ENCODE measurements at regions not wholly inside any gene's neighbourhood (a gene's known extent, or its start where the extent isn't known, plus 50 kb on each side); places are given as distances from the start of the nearest gene placed in this dataset.
A peak's percentile ranks its signal among the peaks of the same experiment; 100 is the strongest.
"Not testable (repeated sequence)": the region's sequence is repeated elsewhere in the genome, so short reads cannot be mapped to it uniquely, and the experiment has no call there.

- ATAC-seq (no peak), DNase-seq (ENCODE audit: low spot score) (no peak)
- intact Hi-C loops (cut with DNase I), result no loop called here
These were observed 651.9 kb downstream of the DTWD2 start for GRCh38 chr5:118336468-118336867.

DNA sequence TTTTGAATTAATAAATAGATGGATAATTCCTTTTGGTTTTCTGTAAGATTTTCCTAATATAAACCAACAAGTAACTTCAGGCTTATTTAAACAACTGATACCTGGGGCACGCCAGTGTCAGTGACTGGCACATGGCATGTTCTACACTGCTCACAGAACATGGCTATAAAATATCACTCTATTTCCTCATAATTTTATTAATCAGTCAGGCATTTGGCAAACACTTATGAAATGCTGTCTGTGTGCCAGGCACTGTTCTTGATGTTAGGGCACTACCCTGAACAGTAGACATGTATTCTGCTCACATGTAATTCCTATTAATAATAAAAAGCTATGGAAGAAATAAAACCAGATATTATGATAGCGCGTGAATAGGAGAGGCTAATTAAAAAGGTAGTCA, 661.0 kb downstream of the DTWD2 start:
- no peak for DNase-seq (ENCODE audit: low spot score)
- no peak for ATAC-seq
- intact Hi-C loops (cut with DNase I), result no loop called here

- ATAC-seq, result peak; percentile 10
- no peak for DNase-seq (ENCODE audit: low spot score)
- intact Hi-C loops (cut with DNase I), result no loop called here
These were observed 661.8 kb downstream of the DTWD2 start for GRCh38 chr5:118326481-118327045.

DNA sequence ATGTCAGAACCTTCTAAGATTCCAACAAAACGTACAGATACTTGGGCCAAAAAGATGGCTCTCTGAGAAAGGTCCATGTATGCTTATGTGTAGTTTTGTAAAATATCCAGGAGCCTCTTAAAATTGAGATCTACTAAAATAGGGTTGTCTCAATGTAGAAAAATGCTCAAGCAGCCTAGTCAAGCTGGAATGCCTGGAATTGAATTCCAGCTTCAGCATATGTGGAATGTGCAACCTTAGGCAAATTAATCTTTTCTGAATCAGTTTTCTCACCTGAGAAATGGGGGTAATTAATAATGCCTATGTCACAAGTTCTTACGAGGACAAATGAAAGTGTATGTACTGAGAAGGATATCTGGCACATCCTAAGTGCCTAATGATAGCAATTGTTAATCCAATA, 662.4 kb downstream of the DTWD2 start:
- DNase-seq (ENCODE audit: low spot score) (no peak), ATAC-seq (no peak)
- intact Hi-C loops (cut with DNase I), result no loop called here

GRCh38 chr5:118323723-118324122, 664.6 kb downstream of the DTWD2 start:
- DNase-seq (ENCODE audit: low spot score); intact Hi-C loops (cut with DNase I); ATAC-seq: not testable (repeated sequence)

GRCh38 chr5:118321081-118321480, 667.3 kb downstream of the DTWD2 start:
- DNase-seq (ENCODE audit: low spot score), result no peak
- intact Hi-C loops (cut with DNase I), result no loop called here
- ATAC-seq, result no peak

DNA sequence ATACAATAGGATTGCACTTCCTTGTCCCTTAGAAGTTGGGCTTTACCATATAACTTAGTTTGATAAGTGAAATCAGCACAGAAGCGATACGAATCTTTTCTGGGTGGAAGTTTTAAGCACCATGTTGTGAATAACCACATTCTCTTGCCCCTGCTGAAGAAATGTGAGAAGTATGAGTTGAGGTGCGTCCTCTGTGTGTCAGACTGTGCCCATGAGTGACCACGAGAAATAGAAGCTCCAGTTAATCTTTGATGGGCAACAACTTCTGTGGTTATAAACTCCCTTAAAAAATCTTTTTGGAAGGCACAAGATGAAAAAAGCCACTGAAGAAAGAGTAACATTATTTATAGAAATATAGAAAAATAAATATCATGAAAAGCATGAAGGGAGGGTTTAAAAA, 668.2 kb downstream of the DTWD2 start:
- DNase-seq (ENCODE audit: low spot score), result no peak
- no peak for ATAC-seq
- intact Hi-C loops (cut with DNase I), result no loop called here

DNA sequence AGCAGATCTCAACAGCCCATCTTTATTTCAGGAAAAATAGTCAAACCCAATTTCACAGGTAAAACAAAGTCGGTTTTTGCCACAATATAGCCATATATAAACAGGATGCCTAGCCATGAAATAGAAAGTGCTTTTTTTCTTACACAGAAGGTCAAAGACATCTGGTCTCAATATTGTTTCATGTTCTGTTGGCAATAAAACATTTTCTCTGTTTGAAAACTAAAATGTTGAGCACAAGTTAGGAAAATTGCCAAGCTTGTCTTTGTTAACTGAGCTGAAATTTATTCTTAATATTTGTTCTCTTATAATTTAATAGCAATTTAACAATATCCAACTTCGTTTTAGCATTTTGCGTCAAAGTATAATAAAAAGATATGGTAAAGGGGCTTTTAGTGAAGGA, 673.4 kb downstream of the DTWD2 start:
- DNase-seq (ENCODE audit: low spot score) (no peak), ATAC-seq (no peak)

DNA sequence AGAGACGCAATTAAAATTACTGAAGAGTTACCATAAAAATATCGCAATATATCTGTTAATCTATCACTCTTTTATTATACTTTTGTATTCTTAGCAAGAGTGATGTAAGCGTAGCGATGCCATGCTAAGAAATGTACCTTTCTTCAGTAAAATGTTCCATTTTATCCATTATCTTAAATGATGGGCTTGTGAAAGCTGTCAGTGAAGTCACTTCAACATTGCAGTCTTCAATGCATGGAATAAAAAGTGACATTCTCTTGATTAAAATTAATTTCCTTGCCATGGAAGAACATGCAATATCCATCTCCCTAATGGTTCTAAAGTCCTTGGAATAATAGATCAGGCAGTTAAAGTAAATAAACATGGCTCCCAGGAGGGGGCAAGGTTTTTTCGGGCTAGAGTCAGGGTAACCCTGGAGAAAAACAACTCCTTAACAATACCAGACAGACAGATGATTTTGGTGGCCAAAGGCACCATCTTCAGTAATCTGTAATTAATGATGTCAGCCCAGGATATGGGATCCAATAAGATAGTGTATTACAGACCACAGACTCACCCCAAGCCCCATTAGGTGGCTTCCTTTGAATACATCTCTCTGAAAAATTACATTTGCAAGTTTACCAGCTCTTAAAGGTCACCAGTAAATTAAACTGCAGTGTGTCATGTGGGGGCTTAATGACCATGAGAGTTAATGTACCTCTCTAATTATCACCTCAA, 677.1 kb downstream of the DTWD2 start:
- intact Hi-C loops (cut with DNase I), result no loop called here
- ATAC-seq (no peak), DNase-seq (ENCODE audit: low spot score) (no peak)

More for the DNA sequence above, 673.4 kb downstream of the DTWD2 start:
- intact Hi-C loops (cut with DNase I), result no loop called here

- DNase-seq (ENCODE audit: low spot score), result no peak
- no peak for ATAC-seq
- intact Hi-C loops (cut with DNase I), result no loop called here
These were observed 677.9 kb downstream of the DTWD2 start for GRCh38 chr5:118310401-118310800.

DNA sequence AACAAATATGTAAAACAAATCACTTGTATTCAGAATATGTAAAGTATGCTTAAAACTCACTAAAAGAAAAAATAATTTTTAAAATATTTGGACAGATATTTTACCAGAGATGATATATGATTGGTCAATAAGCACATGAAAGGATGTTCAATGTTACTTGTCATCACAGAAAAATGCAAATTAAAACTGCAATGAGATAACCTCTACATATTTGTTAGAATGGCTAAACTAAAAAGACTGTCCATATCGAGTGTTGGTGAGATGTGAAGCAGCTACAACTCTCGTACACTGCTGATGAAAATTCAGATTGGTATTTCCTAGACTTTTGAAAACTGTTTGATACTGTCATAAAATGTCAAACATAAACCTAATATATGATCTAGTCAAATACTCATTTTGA, 685.1 kb downstream of the DTWD2 start:
- DNase-seq (ENCODE audit: low spot score) (no peak), ATAC-seq (no peak)
- intact Hi-C loops (cut with DNase I), result no loop called here

DNA sequence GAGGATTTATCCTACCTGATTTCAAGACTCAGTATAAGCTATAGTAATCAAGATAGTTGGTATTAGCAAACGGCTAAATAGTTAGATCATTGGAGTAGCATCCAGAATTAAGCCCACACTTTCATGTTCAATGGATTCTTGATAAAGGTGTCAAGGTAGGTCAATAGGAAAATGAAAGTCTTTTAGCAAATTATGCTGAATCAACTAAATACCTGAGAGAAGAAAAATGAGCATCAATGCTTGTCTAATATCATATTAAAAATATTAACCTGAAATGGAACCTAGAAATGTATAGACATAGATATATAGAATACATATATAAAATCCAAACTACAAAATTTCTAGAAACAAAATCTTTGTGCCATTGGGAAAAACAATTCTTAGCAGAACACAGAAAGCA, 685.6 kb downstream of the DTWD2 start:
- ATAC-seq (no peak), DNase-seq (ENCODE audit: low spot score) (no peak)
- intact Hi-C loops (cut with DNase I), result no loop called here

GRCh38 chr5:118301696-118302095, 686.7 kb downstream of the DTWD2 start:
- no peak for ATAC-seq
- intact Hi-C loops (cut with DNase I), result no loop called here
- no peak for DNase-seq (ENCODE audit: low spot score)

GRCh38 chr5:118295045-118295444, 693.3 kb downstream of the DTWD2 start:
- ATAC-seq (no peak), DNase-seq (ENCODE audit: low spot score) (no peak)
- intact Hi-C loops (cut with DNase I), result no loop called here

DNA sequence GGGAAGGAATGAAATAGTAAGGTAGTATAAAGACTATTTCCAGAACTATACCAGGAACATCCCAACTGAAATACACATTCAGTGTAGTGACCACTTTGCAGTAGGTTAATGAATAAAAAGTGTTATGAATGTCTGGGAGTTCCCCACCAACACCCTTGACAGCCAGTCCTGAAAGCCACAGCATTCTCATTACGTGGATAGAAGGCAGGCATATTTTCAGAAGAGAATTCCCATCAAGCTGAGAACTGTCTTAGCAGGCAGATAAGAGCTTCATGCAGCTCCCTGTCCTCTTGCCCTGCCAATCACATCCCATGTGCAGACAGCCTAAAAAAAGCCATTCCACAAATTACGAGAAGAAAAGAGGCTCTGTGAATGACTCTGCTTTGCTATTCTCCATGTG, 695.0 kb downstream of the DTWD2 start:
- no peak for DNase-seq (ENCODE audit: low spot score)
- intact Hi-C loops (cut with DNase I), result no loop called here
- ATAC-seq, result no peak

GRCh38 chr5:118290204-118290603, 698.1 kb downstream of the DTWD2 start:
- DNase-seq (ENCODE audit: low spot score), result no peak
- intact Hi-C loops (cut with DNase I), result no loop called here
- no peak for ATAC-seq

- ATAC-seq; DNase-seq (ENCODE audit: low spot score); intact Hi-C loops (cut with DNase I): not testable (repeated sequence)
These were observed 704.1 kb downstream of the DTWD2 start for GRCh38 chr5:118284230-118284629.

- ATAC-seq; intact Hi-C loops (cut with DNase I); DNase-seq (ENCODE audit: low spot score): not testable (repeated sequence)
These were observed 705.8 kb downstream of the DTWD2 start for GRCh38 chr5:118282480-118283038.

- ATAC-seq, result no peak
- intact Hi-C loops (cut with DNase I), result no loop called here
- no peak for DNase-seq (ENCODE audit: low spot score)
These were observed 708.6 kb downstream of the DTWD2 start for GRCh38 chr5:118279540-118280294.

DNA sequence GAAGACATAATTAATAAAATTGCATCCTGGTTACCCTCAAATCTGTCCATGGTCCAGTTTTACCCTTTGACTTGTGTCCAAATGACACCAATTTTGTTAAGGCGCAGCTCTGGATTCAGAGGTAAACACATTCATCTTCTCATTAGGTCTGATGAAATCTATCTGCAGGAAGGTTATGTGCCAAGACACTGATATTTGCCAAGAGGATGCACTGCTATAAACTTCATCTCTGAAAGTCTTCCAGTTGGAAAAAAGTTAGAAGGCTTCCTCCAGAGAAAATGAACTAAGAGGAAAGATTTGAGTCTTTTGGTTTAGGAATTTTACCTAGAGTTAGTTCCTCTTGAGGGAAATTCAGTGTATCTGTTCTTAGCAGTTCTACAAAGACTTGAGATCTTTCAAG, 717.8 kb downstream of the DTWD2 start:
- peak; percentile 84 for ATAC-seq
- intact Hi-C loops (cut with DNase I), result no loop called here
- no peak for DNase-seq (ENCODE audit: low spot score)

Measured in sciatic nerve (tissue), 2 donors.